HG03139 (cell line): ENCODE measurements at regions not wholly inside any gene's neighbourhood (a gene's known extent, or its start where the extent isn't known, plus 50 kb on each side); places are given as distances from the start of the nearest gene placed in this dataset.

Experiments
- ATAC-seq: cut with Tn5 transposase; IDR thresholded peaks from one replicate; pipeline ENCODE4 v1.9.1; 2021; ENCODE audit not compliant: unreplicated experiment

- no peak for ATAC-seq
Observed at GRCh38 chr14:98961191-98961590, 310.8 kb downstream of the BCL11B start.

GRCh38 chr14:98962118-98962517, 309.9 kb downstream of the BCL11B start:
- no peak for ATAC-seq

DNA sequence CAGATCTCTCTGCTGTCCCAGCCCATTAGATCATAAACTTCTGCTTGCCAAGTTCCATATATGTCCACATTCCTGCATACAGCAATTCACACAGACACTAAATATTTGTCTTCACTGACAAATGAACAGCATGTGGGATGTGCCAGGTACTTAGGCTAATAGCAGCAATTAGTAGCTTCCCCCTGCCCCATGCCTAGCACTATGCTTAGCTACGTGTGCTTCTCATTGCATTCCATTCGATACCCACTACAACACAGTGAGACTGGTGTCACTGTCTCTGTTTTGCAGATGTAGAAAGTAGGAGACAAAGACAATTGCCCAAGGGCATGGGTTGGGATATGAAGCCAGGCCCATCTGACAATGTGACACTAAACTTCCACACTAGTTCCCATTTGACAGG, 308.4 kb downstream of the BCL11B start:
- ATAC-seq, result no peak

- ATAC-seq, result no peak
Observed at GRCh38 chr14:98964171-98964570, 307.8 kb downstream of the BCL11B start.

DNA sequence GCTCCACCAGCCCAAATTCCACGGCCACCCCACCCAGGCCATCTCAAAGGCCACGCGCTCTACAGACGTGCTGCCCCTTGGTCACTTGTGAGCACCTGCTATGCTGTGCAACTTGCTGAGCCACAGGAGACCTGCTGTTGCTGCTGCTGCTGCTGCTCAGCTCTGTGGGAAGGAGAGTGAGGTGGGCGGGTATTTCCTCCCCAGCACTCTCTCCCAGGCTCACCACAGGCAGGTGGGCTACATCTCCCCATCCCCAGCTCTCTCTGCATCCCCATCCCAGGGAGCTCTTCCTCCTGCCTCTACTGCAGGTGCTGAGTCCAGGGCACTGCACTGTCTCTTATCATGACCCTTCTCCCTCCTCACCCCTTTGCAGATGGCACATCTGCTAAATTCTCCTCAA, 306.9 kb downstream of the BCL11B start:
- no peak for ATAC-seq

GRCh38 chr14:98966016-98966415, 306.0 kb downstream of the BCL11B start:
- no peak for ATAC-seq

DNA sequence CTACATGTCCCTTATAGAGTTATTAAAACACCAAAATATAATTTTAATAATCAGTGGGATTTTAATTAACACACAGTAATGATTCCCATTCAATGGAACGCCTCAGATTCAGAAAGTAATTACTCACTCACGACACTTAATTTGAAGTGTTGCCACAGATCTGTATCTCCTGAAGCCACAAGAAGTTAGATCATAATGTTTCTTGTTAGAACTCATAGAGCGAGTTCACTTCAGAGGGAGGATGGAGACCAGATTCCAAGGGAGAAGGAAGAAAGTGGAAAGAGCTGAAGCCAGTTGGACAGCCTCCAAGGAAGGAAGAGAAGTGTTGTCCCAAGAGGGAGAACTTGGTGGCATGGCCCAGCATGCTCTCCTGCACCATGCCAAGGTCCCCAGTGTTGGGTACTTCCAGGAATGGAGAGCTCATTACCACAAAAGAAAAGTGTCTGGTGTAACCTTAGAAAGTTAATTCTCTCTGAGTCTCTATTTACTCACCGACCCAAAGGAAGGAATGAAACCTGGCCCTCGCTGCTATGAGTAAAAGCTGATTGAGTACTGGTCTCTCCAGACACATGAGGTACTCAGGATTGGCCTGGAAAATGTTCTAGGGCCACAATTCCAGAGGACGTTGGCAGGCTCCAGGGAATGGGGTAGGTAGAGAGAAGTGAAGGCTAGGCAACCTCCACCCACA, 305.4 kb downstream of the BCL11B start:
- no peak for ATAC-seq

DNA sequence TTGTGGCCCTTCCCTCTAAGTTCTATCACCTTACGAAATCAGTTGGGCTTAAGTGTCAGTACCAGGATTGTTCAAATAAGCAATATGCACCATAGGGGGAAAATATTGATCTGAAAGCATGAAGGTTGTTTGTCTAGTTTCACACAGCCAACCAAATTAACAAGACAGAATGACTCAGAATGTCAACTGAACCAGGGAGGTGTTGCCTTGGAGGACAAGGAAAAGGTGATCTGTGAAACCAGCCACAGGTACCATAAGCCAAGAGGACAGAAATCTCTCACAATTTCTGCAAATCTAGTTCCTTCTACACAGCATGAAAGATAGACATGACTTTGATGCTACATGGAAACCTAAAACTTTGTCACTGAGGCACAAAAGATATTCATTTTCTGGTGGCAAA, 297.9 kb downstream of the BCL11B start:
- no peak for ATAC-seq

DNA sequence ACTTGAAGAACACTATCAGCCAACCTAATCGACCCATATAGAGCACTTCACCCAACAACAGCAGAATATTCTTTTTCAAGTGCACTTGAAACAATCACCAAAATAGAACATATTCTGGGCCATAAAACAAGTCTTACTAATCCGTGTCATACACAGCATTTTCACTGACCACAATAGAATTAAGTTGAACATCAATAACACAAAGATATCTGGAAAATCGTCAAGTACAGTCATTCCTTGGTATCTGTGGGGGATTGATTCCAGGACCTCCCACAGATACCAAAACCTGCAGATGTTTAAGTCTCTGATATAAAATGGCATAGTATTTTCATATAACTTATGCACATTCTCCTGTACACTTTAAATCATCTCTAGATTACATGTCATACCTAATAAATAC, 295.7 kb downstream of the BCL11B start:
- ATAC-seq, result no peak

GRCh38 chr14:98977451-98977850, 294.5 kb downstream of the BCL11B start:
- no peak for ATAC-seq

- no peak for ATAC-seq
Observed at GRCh38 chr14:98982986-98983385, 289.0 kb downstream of the BCL11B start.

GRCh38 chr14:98984027-98984718, 287.8 kb downstream of the BCL11B start:
- no peak for ATAC-seq

DNA sequence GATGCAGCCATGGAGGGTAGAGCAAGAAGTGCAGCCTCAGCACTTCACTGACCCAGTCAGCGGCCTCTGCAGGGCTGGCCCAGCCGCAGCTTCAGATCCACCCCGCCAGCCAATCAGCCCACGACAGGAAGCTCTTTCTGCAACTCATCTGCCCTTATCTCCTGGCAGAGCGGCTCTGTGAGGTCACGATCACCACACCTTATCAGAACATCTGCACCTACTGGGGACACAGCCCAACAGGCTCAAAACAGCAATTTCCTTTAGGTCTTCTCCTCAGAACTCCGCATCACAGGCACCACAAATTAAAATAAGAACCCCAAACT, 287.3 kb downstream of the BCL11B start:
- no peak for ATAC-seq

DNA sequence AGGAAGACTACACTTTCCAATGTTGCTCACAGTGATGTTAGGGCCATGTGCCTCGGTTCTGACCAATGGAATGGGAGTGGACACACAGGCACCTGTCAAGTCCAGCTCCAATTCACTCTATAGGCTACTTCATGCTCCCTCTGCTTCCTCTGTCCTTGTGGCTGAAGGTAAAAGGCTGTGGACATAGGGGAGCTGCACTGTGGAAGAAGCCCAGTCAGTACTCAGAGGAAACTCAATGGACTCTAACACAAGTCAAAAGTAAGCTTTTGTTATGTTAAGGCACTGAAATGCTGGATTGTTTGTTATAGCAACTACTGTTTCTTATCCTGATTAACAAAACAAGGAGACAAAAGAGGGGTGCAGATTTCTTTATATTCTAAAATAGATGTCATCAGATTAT, 278.2 kb downstream of the BCL11B start:
- ATAC-seq, result no peak

DNA sequence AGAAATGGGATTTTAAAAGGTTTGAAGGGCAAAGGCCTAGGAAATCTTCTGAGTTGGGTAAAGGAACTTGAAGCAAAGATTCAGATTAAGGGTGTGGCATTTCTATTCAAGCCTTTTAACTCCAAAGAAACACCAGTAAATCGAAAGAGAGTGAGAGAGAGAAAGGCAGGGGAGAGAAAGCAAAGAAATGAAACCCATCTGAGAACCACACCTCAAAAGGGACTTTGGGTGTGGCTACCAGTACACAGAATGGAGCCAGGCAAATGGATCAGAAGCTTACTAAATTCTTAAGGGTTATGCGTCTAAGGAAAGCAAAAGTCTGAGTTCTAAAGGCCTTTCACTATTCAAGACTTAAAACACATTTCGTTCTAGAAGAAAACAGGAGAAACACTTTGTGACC, 277.4 kb downstream of the BCL11B start:
- ATAC-seq, result no peak

DNA sequence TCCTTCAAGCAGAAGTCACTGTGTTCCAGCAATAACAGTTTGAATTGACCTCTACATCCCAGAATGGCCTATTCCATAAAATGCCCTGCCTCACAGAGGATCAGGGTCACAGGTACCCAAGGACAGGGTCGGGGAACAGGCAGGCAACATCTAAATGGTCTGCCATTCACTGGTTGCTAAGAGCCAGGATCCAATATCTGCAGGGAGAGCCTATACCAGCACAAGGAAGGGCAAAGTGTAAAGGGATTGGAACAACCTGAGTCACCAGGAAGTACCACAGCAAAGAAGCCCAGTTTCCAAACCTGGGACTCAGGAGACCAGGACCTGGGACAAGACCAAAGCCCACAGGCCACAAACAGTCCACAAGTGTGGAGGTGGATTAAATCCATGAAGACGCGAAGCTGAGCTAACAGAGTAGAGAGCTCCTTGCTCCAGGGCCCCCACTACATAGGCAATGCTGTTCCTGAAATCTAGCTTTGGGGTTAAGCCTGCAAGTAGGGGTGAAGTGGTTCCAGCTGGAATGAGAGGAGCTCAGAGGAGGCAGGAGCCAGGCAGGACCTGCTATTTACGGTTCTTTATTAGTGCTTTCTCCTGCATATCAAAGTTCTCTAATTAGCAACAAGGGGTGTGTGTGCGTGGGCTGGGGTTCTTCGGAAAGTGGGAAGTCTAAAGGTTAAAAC, 274.3 kb downstream of the BCL11B start:
- ATAC-seq, result no peak

GRCh38 chr14:98999345-98999744, 272.7 kb downstream of the BCL11B start:
- ATAC-seq, result no peak

DNA sequence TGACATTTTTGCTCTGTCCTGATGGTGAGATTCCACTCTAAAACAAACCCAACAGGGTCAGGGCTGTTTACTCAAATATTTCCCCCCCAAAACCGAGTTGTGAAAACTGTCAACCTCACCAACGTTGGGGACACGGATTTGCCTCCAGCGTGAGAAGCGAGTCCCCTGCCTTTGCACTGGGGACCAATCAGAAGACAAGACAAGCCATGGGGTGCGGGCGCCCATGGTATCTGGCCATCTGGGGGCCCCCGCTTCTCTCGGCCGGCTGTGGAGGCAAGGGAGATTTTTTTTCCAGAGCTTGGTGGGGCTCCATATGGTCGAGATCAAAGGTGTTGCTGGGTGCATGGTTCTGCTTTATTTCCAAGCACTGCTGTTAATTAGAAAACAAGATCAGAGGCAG, 272.1 kb downstream of the BCL11B start:
- no peak for ATAC-seq

DNA sequence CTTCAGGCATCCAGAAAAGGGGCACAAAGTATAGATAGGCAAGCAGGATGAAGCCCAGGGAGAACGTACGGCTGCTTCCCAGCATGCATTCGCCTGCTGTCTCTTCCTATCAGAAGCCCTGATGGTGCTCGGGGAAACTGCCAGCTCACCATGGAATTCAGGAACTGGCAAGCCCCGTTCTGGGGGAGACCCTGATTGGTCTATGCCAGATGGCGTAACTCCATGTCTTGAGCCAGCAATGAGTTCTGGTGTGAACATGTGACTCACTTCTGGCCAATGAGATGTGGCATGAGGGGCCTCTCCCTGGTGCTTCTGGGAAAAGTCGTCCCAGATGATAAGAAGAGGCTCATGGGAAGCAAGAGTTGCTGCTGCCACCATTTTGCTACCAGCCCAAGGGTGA, 270.8 kb downstream of the BCL11B start:
- ATAC-seq, result no peak

- ATAC-seq, result no peak
Observed at GRCh38 chr14:99003646-99004045, 268.4 kb downstream of the BCL11B start.

DNA sequence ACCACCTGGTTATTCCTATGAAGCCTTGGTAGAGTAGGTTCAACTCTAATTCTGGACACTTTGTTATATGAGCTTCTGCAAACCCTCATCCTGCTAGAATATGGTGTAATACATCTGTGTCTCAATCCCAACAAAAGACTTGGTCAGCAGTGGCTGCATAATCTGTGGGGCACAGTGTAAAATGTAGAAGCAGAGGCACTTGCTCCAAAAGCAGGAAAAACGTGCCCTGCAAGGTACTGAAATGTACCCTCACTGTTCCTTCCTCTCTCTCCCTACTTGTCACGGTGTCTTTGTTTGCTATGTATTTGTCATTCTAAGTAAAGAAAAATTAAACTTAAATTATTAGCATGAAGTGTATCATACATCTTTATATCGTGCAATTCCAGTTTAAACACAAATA, 267.9 kb downstream of the BCL11B start:
- no peak for ATAC-seq

DNA sequence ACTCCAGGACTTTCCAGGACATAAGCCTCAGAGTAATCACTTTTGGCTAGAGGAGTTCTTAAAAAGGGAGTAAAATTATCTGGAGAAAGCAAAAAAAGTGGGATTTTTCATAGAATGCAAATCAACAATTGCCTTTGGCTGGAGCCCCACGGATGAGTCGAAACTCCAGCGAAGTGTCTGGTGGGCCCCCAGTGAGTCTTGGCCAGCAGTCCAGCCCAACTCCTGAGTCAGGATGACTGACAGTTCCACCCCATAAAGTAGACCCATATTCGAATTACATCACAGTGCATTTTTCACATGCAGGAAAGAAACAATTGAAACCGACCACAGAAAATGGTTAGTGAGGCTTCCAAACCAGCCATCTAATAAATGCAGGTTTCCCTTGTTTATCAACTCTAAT, 265.7 kb downstream of the BCL11B start:
- ATAC-seq, result no peak
